K562 (cell line): ENCODE measurements at regions not wholly inside any gene's neighbourhood (a gene's known extent, or its start where the extent isn't known, plus 50 kb on each side); places are given as distances from the start of the nearest gene placed in this dataset.

Source experiments
- ATAC-seq: fragments of 200-7000 bp; cut with Tn5 transposase; 3 replicates; pipeline ENCODE4 v1.9.1; 2020; ENCODE audit warnings: moderate library complexity
- BruUV-seq: library from RNA; stranded (reverse); fragments of 400-500 nt; replicated peaks from 2 replicates; lab custom pipeline; 2021; lab: Mats Ljungman, UMichigan
- CTCF ChIA-PET: fragments of 300-600 bp; formaldehyde crosslinking; extraction: SDS; loops from one replicate; lab custom pipeline; 2021; ENCODE audit warnings: low intra/inter-chr PET ratio; lab: Yijun Ruan, JAX
- POLR2A ChIA-PET: fragments of 300-600, 350-650 bp; sonication (Branson Sonifier 250); formaldehyde crosslinking; extraction: SDS; loops from one replicate; lab custom pipeline; 2021; ENCODE audit warnings: antibody characterized with exemption, inconsistent platforms; lab: Yijun Ruan, JAX
- DNase-seq, 4 experiments: peaks; one replicate each; pipeline versions ENCODE4 v3.0.0 to v3.0.0-alpha.2; 2011 to 2018; ENCODE audit warnings: low spot score in 3 of 4, mixed read lengths in 3 of 4; ENCODE audit errors: extremely low read depth in 1 of 4
- FAIRE-seq: peaks from 2 replicates; lab custom pipeline; 2011; peaks lifted over from hg19 to GRCh38; lab: Jason Lieb, UNC
- H2AFZ ChIP-seq: 2 replicates; pipeline ENCODE4 v1.6.0; 2011; ENCODE audit warnings: low read depth, low read length, control low read depth, inconsistent platforms
- H3K27ac ChIP-seq: fragments of 200-600 bp; 3 replicates; pipeline ENCODE4 v1.8.0; 2011; ENCODE audit warnings: low read depth, mild to moderate bottlenecking, control low read depth, inconsistent platforms, low read length, moderate library complexity, mixed read lengths; ENCODE audit errors: extremely low read depth
- H3K27me3 ChIP-seq, 2 experiments: fragments of 300-600 bp in 1 of 2; 2 replicates in 1 of 2; 3 replicates in 1 of 2; pipeline versions ENCODE4 v1.6.0 to v1.8.0; 2011; ENCODE audit warnings: inconsistent platforms in 2 of 2, low read length in 2 of 2, mild to moderate bottlenecking in 1 of 2, mixed read lengths in 1 of 2, moderate library complexity in 1 of 2; ENCODE audit not compliant: control insufficient read depth in 2 of 2, insufficient read depth in 2 of 2
- H3K36me3 ChIP-seq: fragments of 300-600 bp; 3 replicates; pipeline ENCODE4 v1.8.0; 2011; ENCODE audit warnings: mild to moderate bottlenecking, low read length, inconsistent platforms; ENCODE audit not compliant: control insufficient read depth, insufficient read depth
- H3K4me1 ChIP-seq, 2 experiments: fragments of 200-600 bp in 1 of 2; replicated peaks in 1 of 2; 2 replicates in 1 of 2; 3 replicates in 1 of 2; pipeline versions ENCODE4 v1.5.1 to v1.8.0; 2011; ENCODE audit warnings: inconsistent platforms in 2 of 2, low read length in 2 of 2, mild to moderate bottlenecking in 1 of 2, mixed read lengths in 1 of 2, moderate library complexity in 1 of 2; ENCODE audit not compliant: control insufficient read depth in 2 of 2, insufficient read depth in 2 of 2
- H3K4me2 ChIP-seq: 2 replicates; pipeline ENCODE4 v1.6.1; 2011; ENCODE audit warnings: low read length, control low read depth, inconsistent platforms, mixed read lengths; ENCODE audit not compliant: insufficient read depth
- H3K4me3 ChIP-seq: fragments of 200-600 bp; sonication (generic), shearing (Covaris generic); 2 replicates; pipeline ENCODE4 v1.5.1; 2016; ENCODE audit warnings: control low read depth, inconsistent platforms
- H3K79me2 ChIP-seq: fragments of 200-600 bp; 3 replicates; pipeline ENCODE4 v1.8.0; 2011; ENCODE audit warnings: low read length, inconsistent platforms; ENCODE audit not compliant: control insufficient read depth, insufficient read depth
- H3K9ac ChIP-seq, 2 experiments: 2 replicates each; pipeline versions ENCODE4 v1.6.0 to v1.6.1; 2011; ENCODE audit warnings: low read depth in 2 of 2, low read length in 2 of 2, control low read depth in 1 of 2, inconsistent platforms in 1 of 2, mild to moderate bottlenecking in 1 of 2, mixed read lengths in 1 of 2; ENCODE audit not compliant: insufficient read depth in 1 of 2
- H3K9me1 ChIP-seq: one replicate; pipeline ENCODE4 v1.6.0; 2011; ENCODE audit warnings: inconsistent platforms, mild to moderate bottlenecking, low read length, moderate library complexity; ENCODE audit not compliant: control insufficient read depth, insufficient read depth
- H3K9me3 ChIP-seq: replicated peaks from 2 replicates; pipeline ENCODE4 v1.5.1; 2011; ENCODE audit warnings: low read depth, low read length, inconsistent platforms; ENCODE audit not compliant: control insufficient read depth, insufficient read depth
- H4K20me1 ChIP-seq: replicated peaks from 2 replicates; pipeline ENCODE4 v1.6.1; 2011; ENCODE audit warnings: low read length, inconsistent platforms, mixed read lengths; ENCODE audit not compliant: control insufficient read depth, insufficient read depth
- ARID3B ChIP-seq: fragments of 250-450 bp; sonication (Bioruptor Pico); IDR thresholded peaks from 2 replicates; pipeline ENCODE4 v1.4.0; 2020; ENCODE audit warnings: borderline replicate concordance
- ATF7 ChIP-seq: fragments of 450-650 bp; IDR thresholded peaks from 2 replicates; pipeline ENCODE4 v1.7.1; 2014; ENCODE audit warnings: mild to moderate bottlenecking, moderate library complexity
- CC2D1A ChIP-seq: fragments of 450-650 bp; IDR thresholded peaks from 2 replicates; pipeline ENCODE4 v1.6.1; 2017; ENCODE audit warnings: mild to moderate bottlenecking
- CTCF ChIP-seq, 3 experiments: IDR thresholded peaks in 2 of 3; conservative IDR thresholded peaks in 1 of 3; 2 replicates each; pipeline ENCODE4 v1.5.1; 2011 to 2012; ENCODE audit warnings: low read length in 3 of 3, mild to moderate bottlenecking in 3 of 3, control low read depth in 2 of 3, improper control_type of control experiment in 1 of 3, inconsistent platforms in 1 of 3, low read depth in 1 of 3, mixed read lengths in 1 of 3, moderate library complexity in 1 of 3; ENCODE audit not compliant: insufficient read depth in 2 of 3
- DEAF1 ChIP-seq: fragments of 450-650 bp; formaldehyde crosslinking; IDR thresholded peaks from 2 replicates; pipeline ENCODE4 v1.4.0; 2020; ENCODE audit warnings: mild to moderate bottlenecking, moderate library complexity
- HSF4 ChIP-seq: fragments of 250-450 bp; sonication (Bioruptor Pico); IDR thresholded peaks from 2 replicates; pipeline ENCODE4 v2.1.2; 2022; ENCODE audit warnings: mild to moderate bottlenecking, moderate library complexity, borderline replicate concordance
- IRF2 ChIP-seq: sonication (generic); formaldehyde crosslinking; IDR thresholded peaks from 2 replicates; pipeline ENCODE4 v1.8.1; 2022; ENCODE audit warnings: mild to moderate bottlenecking, missing genetic modification reagents
- MTA2 ChIP-seq: fragments of 450-650 bp; IDR thresholded peaks from 2 replicates; pipeline ENCODE4 v1.6.1; 2016; ENCODE audit warnings: low read depth
- NR2F6 ChIP-seq: fragments of 450-650 bp; formaldehyde crosslinking; IDR thresholded peaks from 2 replicates; pipeline ENCODE4 v1.4.0; 2020; ENCODE audit warnings: mild to moderate bottlenecking
- RAD21 ChIP-seq, 2 experiments: fragments of 250-450 bp in 1 of 2; fragments of 450-650 bp in 1 of 2; sonication (Bioruptor Pico) in 1 of 2; formaldehyde crosslinking in 1 of 2; IDR thresholded peaks in 1 of 2; conservative IDR thresholded peaks in 1 of 2; 2 replicates each; pipeline versions ENCODE4 v1.4.0 to v1.8.0; 2020 to 2022; ENCODE audit warnings: mild to moderate bottlenecking in 2 of 2, moderate library complexity in 1 of 2
- RBFOX2 ChIP-seq: fragments of 200-400 bp; formaldehyde crosslinking; IDR thresholded peaks from 2 replicates; pipeline ENCODE4 v1.6.1; 2017; ENCODE audit warnings: low read depth, mild to moderate bottlenecking, low read length, moderate library complexity
- SETDB1 ChIP-seq: IDR thresholded peaks from one replicate; pipeline ENCODE4 v1.6.1; 2012; ENCODE audit warnings: low read length, control low read depth, inconsistent platforms
- SMC3 ChIP-seq: conservative IDR thresholded peaks from 2 replicates; pipeline ENCODE4 v1.6.1; 2011; ENCODE audit warnings: low read depth, low read length, improper control_type of control experiment; ENCODE audit not compliant: insufficient read depth
- XRCC5 ChIP-seq: fragments of 200-400 bp; formaldehyde crosslinking; IDR thresholded peaks from 2 replicates; pipeline ENCODE4 v1.6.1; 2017; ENCODE audit warnings: low read depth, mild to moderate bottlenecking, low read length
- ZNF449 ChIP-seq: fragments of 250-450 bp; sonication (Bioruptor Pico); IDR thresholded peaks from 2 replicates; pipeline ENCODE4 v1.8.0; 2022; ENCODE audit warnings: moderate library complexity, mild to moderate bottlenecking, inconsistent platforms
- ZNF717 ChIP-seq: fragments of 250-450 bp; sonication (Bioruptor Pico); IDR thresholded peaks from 2 replicates; pipeline ENCODE4 v1.5.0; 2021
- ZNF77 ChIP-seq: fragments of 250-450 bp; sonication (Bioruptor Pico); IDR thresholded peaks from 2 replicates; pipeline ENCODE4 v1.5.0; 2020
- ZNF79 ChIP-seq: fragments of 250-450 bp; sonication (Bioruptor Pico); IDR thresholded peaks from 2 replicates; pipeline ENCODE4 v1.4.0; 2020; ENCODE audit warnings: low read depth, mild to moderate bottlenecking, moderate library complexity
- WGBS: fragments of 100-300 bp; shearing (Covaris generic); methylation state at CpG from one replicate; pipeline ENCODE4 v1.1.6; 2016; ENCODE audit warnings: low coverage, mixed read lengths; ENCODE audit not compliant: insufficient coverage; ENCODE audit errors: missing lambda C conversion rate; 5-methylcytosine and 5-hydroxymethylcytosine counted together
- in situ Hi-C: fragments of 300-500 bp; cut with MboI; formaldehyde crosslinking; loops from 4 replicates; pipeline ENCODE4 v1.15.0; 2018; ENCODE audit warnings: inconsistent platforms, mixed read lengths
- intact Hi-C: fragments of 100-400 bp; cut with micrococcal nuclease; formaldehyde crosslinking; loops from 2 replicates; pipeline ENCODE4 v1.14.2; 2022

GRCh38 chr7:68063171-68063570, 1066.5 kb downstream of the TYW1 start:
- ATAC-seq (peak; percentile 88), DNase-seq (peak; percentile 27 to 45 (median 39)), FAIRE-seq (peak; percentile 93)
- in situ Hi-C loops: no loop called here
- intact Hi-C loops: no loop called here
- POLR2A ChIA-PET: no interaction called here
- Histone ChIP-seq H3K27ac (no peak overlapping the region), H3K4me3 (no peak overlapping the region), H3K4me2 (no peak overlapping the region), H3K4me1 (no peaks in the 10 kb centered on the region), H2AFZ (no peak overlapping the region), H3K27me3 (0 out of 5 replicates have a peak, but pooled peaks cover 0 to 5% of the 10 kb centered on the region in 2 experiments), H3K36me3 (no peaks in the 10 kb centered on the region), H3K9ac (no peak overlapping the region), H4K20me1 (no peaks in the 10 kb centered on the region), H3K79me2 (no peaks in the 10 kb centered on the region), H3K9me1 (no peaks in the 10 kb centered on the region), H3K9me3 (no peaks in the 10 kb centered on the region)
- no TSS peak for BruUV-seq
- WGBS: 0% methylated on average over 6 of the region's 6 CpGs
- CTCF ChIA-PET: interaction anchor here (0.6 to 0.7 kb wide), 2 partner anchors 595 to 685 kb away, joined by 3 to 7 read pairs; no protein-coding TSS in a partner anchor
- TF ChIP-seq SMC3 (0 out of 2 replicates have a peak, but pooled peaks have one; percentile 25), XRCC5 (no peak), ATF7 (no peak), HSF4 (no peak), RBFOX2 (no peak), SETDB1 (no peak), CTCF (IDR thresholded peaks at IDR 0.05 in 2 of 3, conservative IDR thresholded peaks at IDR 0.05 in 1 of 3; ENCODE audit: insufficient read depth in 2 of 3, low read depth in 1 of 3, low read length in 3 of 3) (peak; percentile 22 to 64 (median 63); a peak in 5 of 6 replicates), ZNF717 (CRISPR knock-in tag) (no peak), ZNF79 (CRISPR knock-in tag) (no peak), DEAF1 (CRISPR knock-in tag) (no peak), ZNF77 (no peak), ZNF449 (no peak), ARID3B (CRISPR knock-in tag) (no peak), RAD21 (CRISPR knock-in tag; conservative IDR thresholded peaks at IDR 0.05 in 1 of 2, IDR thresholded peaks at IDR 0.05 in 1 of 2) (peak in 1 of 2 experiments; percentile 28; a peak in 2 of 4 replicates), CC2D1A (no peak), NR2F6 (CRISPR knock-in tag) (no peak), IRF2 (no peak), MTA2 (no peak)
